ENCODE measurements at regions not wholly inside any gene's neighbourhood (a gene's known extent, or its start where the extent isn't known, plus 50 kb on each side); places are given as distances from the start of the nearest gene placed in this dataset.
A peak's percentile ranks its signal among the peaks of the same experiment; 100 is the strongest.

GRCh38 chr12:124685689-124686369 lies 118.4 kb upstream of the NCOR2 start:
- Histone ChIP-seq H3K9me3 (ENCODE audit: low read depth) (no peaks in the 10 kb centered on the region), H3K27me3 (no peaks in the 10 kb centered on the region), H3K27ac (no peak overlapping the region), H3K4me1 (ENCODE audit: low read depth) (no peaks in the 10 kb centered on the region), H3K4me3 (no peak overlapping the region), H3K36me3 (no peaks in the 10 kb centered on the region)
- peak in 1 of 2 donors; percentile 53 for DNase-seq (ENCODE audit: low read depth in 1 of 2, low spot score in 1 of 2)
- TF ChIP-seq CTCF (IDR thresholded peaks at IDR 0.05; ENCODE audit: low read depth, low read length) = no peak

- TF ChIP-seq CTCF (IDR thresholded peaks at IDR 0.05; ENCODE audit: low read depth, low read length) = no peak
- H3K27ac ChIP-seq = no peak overlapping the region
- H3K27me3 ChIP-seq = no peaks in the 10 kb centered on the region
- DNase-seq (ENCODE audit: low read depth in 1 of 2, low spot score in 1 of 2) = peak in 1 of 2 donors; percentile 91
- no peaks in the 10 kb centered on the region for H3K9me3 ChIP-seq (ENCODE audit: low read depth)
- no peaks in the 10 kb centered on the region for H3K36me3 ChIP-seq
- no peak overlapping the region for H3K4me3 ChIP-seq
- no peaks in the 10 kb centered on the region for H3K4me1 ChIP-seq (ENCODE audit: low read depth)
Observed at GRCh38 chr12:124684971-124685688, 117.7 kb upstream of the NCOR2 start.

GRCh38 chr12:124684496-124684895 lies 117.1 kb upstream of the NCOR2 start:
- no peaks in the 10 kb centered on the region for H3K36me3 ChIP-seq
- no peak for DNase-seq (ENCODE audit: low read depth in 1 of 2, low spot score in 1 of 2)
- no peaks in the 10 kb centered on the region for H3K27me3 ChIP-seq
- no peaks in the 10 kb centered on the region for H3K9me3 ChIP-seq (ENCODE audit: low read depth)
- no peak overlapping the region for H3K4me3 ChIP-seq
- H3K27ac ChIP-seq = no peak overlapping the region
- no peak for TF ChIP-seq CTCF (IDR thresholded peaks at IDR 0.05; ENCODE audit: low read depth, low read length)
- peaks cover 4% of the 10 kb centered on the region for H3K4me1 ChIP-seq (ENCODE audit: low read depth)

- no peaks in the 10 kb centered on the region for H3K36me3 ChIP-seq
- TF ChIP-seq CTCF (IDR thresholded peaks at IDR 0.05; ENCODE audit: low read depth, low read length) = no peak
- no peak overlapping the region for H3K27ac ChIP-seq
- no peaks in the 10 kb centered on the region for H3K27me3 ChIP-seq
- peaks cover 7% of the 10 kb centered on the region for H3K4me1 ChIP-seq (ENCODE audit: low read depth)
- DNase-seq (ENCODE audit: low read depth in 1 of 2, low spot score in 1 of 2) = no peak
- no peak overlapping the region for H3K4me3 ChIP-seq
- H3K9me3 ChIP-seq (ENCODE audit: low read depth) = no peaks in the 10 kb centered on the region
Observed at GRCh38 chr12:124683152-124684124, 116.0 kb upstream of the NCOR2 start.

GRCh38 chr12:124682425-124683151 lies 115.2 kb upstream of the NCOR2 start:
- Histone ChIP-seq H3K4me3 (no peak overlapping the region), H3K36me3 (no peaks in the 10 kb centered on the region), H3K9me3 (ENCODE audit: low read depth) (no peaks in the 10 kb centered on the region), H3K4me1 (ENCODE audit: low read depth) (peaks cover 7% of the 10 kb centered on the region), H3K27me3 (no peaks in the 10 kb centered on the region), H3K27ac (no peak overlapping the region)
- TF ChIP-seq CTCF (IDR thresholded peaks at IDR 0.05; ENCODE audit: low read depth, low read length) = no peak
- DNase-seq (ENCODE audit: low read depth in 1 of 2, low spot score in 1 of 2) = no peak

Data from cardiac muscle cell (in vitro differentiated cells and primary cell).